GM12891 (cell line): ENCODE measurements at regions not wholly inside any gene's neighbourhood (a gene's known extent, or its start where the extent isn't known, plus 50 kb on each side); places are given as distances from the start of the nearest gene placed in this dataset.

ENCODE experiments used
- POLR2A ChIP-seq: IDR thresholded peaks from 2 replicates; pipeline ENCODE4 v1.6.1; 2011; ENCODE audit warnings: low read depth, low read length, control low read depth
- POLR2AphosphoS5 ChIP-seq: IDR thresholded peaks from 2 replicates; pipeline ENCODE4 v1.6.1; 2011; ENCODE audit warnings: low read depth, low read length, control low read depth
- SPI1 ChIP-seq: IDR thresholded peaks from 2 replicates; pipeline ENCODE4 v1.6.1; 2011; ENCODE audit warnings: low read depth, low read length, control low read depth

- TF ChIP-seq SPI1 (no peak), POLR2A (no peak), POLR2AphosphoS5 (no peak)
Measured at GRCh38 chr4:124943938-124944337, 231.4 kb upstream of the ANKRD50 start.
